CD14-positive monocyte (primary cell): ENCODE measurements at regions not wholly inside any gene's neighbourhood (a gene's known extent, or its start where the extent isn't known, plus 50 kb on each side); places are given as distances from the start of the nearest gene placed in this dataset.

Source experiments
- DNase-seq, 3 donors: peaks; one replicate each; pipeline ENCODE4 v3.0.0-alpha.2; 2011 to 2022
- H2AFZ ChIP-seq: 2 replicates; pipeline ENCODE4 v1.6.0; 2012; ENCODE audit warnings: mild to moderate bottlenecking, low read depth, low read length, inconsistent platforms; ENCODE audit not compliant: insufficient read depth, poor library complexity, severe bottlenecking
- H3K27ac ChIP-seq, 2 donors: 1 replicate in 1 of 2; 2 replicates in 1 of 2; pipeline ENCODE4 v1.5.1; 2012 to 2013; ENCODE audit warnings: low read length in 2 of 2, control low read depth in 1 of 2, inconsistent platforms in 1 of 2, low read depth in 1 of 2, mild to moderate bottlenecking in 1 of 2
- H3K27me3 ChIP-seq, 2 donors: one replicate each; pipeline versions ENCODE4 v1.6.0 to v1.6.1; 2011 to 2013; ENCODE audit warnings: low read length in 2 of 2; ENCODE audit not compliant: control insufficient read depth in 2 of 2, insufficient read depth in 2 of 2
- H3K36me3 ChIP-seq, 2 donors: replicated peaks in 1 of 2; 1 replicate in 1 of 2; 2 replicates in 1 of 2; pipeline versions ENCODE4 v1.5.1 to v1.6.1; 2012 to 2013; ENCODE audit warnings: low read length in 2 of 2, control low read depth in 1 of 2, inconsistent platforms in 1 of 2, mild to moderate bottlenecking in 1 of 2; ENCODE audit not compliant: insufficient read depth in 2 of 2, control insufficient read depth in 1 of 2
- H3K4me1 ChIP-seq, 2 donors: 1 replicate in 1 of 2; 2 replicates in 1 of 2; pipeline versions ENCODE4 v1.5.1 to v1.6.1; 2012 to 2013; ENCODE audit warnings: low read length in 2 of 2, control low read depth in 1 of 2, inconsistent platforms in 1 of 2, mild to moderate bottlenecking in 1 of 2, moderate library complexity in 1 of 2; ENCODE audit not compliant: insufficient read depth in 2 of 2, control insufficient read depth in 1 of 2
- H3K4me2 ChIP-seq: replicated peaks from 2 replicates; pipeline ENCODE3; 2012; ENCODE audit warnings: low read length, moderate library complexity, mild to moderate bottlenecking; ENCODE audit not compliant: poor library complexity, severe bottlenecking; ENCODE audit errors: extremely low read depth
- H3K4me3 ChIP-seq, 3 experiments: fragments of 200-600 bp in 1 of 3; sonication (generic) in 1 of 3; replicated peaks in 1 of 3; 1 replicate in 2 of 3; 2 replicates in 1 of 3; pipeline ENCODE4 v1.5.1; 2011 to 2013; ENCODE audit warnings: low read length in 3 of 3, mild to moderate bottlenecking in 3 of 3, control low read depth in 2 of 3, low read depth in 2 of 3, inconsistent platforms in 1 of 3, moderate library complexity in 1 of 3
- H3K79me2 ChIP-seq: 2 replicates; pipeline ENCODE4 v1.6.0; 2012; ENCODE audit warnings: mild to moderate bottlenecking, control low read depth, inconsistent platforms, low read length, moderate library complexity; ENCODE audit not compliant: insufficient read depth
- H3K9ac ChIP-seq: 2 replicates; pipeline ENCODE4 v1.6.0; 2017; ENCODE audit warnings: low read length, mild to moderate bottlenecking; ENCODE audit not compliant: insufficient read depth, poor library complexity, severe bottlenecking
- H3K9me3 ChIP-seq, 2 donors: replicated peaks in 1 of 2; 1 replicate in 1 of 2; 2 replicates in 1 of 2; pipeline versions ENCODE4 v1.5.1 to v1.6.1; 2012 to 2013; ENCODE audit warnings: low read length in 2 of 2, control low read depth in 1 of 2; ENCODE audit not compliant: control insufficient read depth in 1 of 2, insufficient read depth in 1 of 2
- H4K20me1 ChIP-seq: 2 replicates; pipeline ENCODE4 v1.6.0; 2012; ENCODE audit warnings: mild to moderate bottlenecking, low read length, control low read depth, moderate library complexity; ENCODE audit not compliant: insufficient read depth
- H3K27ac Mint-ChIP-seq, 7 donors: one replicate each; pipeline ENCODE4 v1.8.0; 2020; ENCODE audit warnings: mild to moderate bottlenecking in 7 of 7, mixed read lengths in 7 of 7, moderate library complexity in 6 of 7, inconsistent platforms in 2 of 7
- H3K27me3 Mint-ChIP-seq, 3 donors: one replicate each; pipeline ENCODE4 v1.8.0; 2021 to 2022; ENCODE audit warnings: low read depth in 3 of 3, mild to moderate bottlenecking in 3 of 3, mixed read lengths in 3 of 3, moderate library complexity in 3 of 3, inconsistent platforms in 1 of 3
- H3K36me3 Mint-ChIP-seq, 2 donors: one replicate each; pipeline ENCODE4 v1.8.0; 2020; ENCODE audit warnings: mixed read lengths in 2 of 2, inconsistent platforms in 1 of 2, mild to moderate bottlenecking in 1 of 2
- H3K4me1 Mint-ChIP-seq: one replicate; pipeline ENCODE4 v1.8.0; 2020; ENCODE audit warnings: mild to moderate bottlenecking, mixed read lengths
- H3K4me3 Mint-ChIP-seq, 2 donors: one replicate each; pipeline ENCODE4 v1.8.0; 2020; ENCODE audit warnings: mild to moderate bottlenecking in 2 of 2, mixed read lengths in 2 of 2, moderate library complexity in 1 of 2
- H3K9me3 Mint-ChIP-seq, 7 donors: one replicate each; pipeline ENCODE4 v1.8.0; 2020 to 2022; ENCODE audit warnings: mixed read lengths in 7 of 7, mild to moderate bottlenecking in 6 of 7, moderate library complexity in 6 of 7, inconsistent platforms in 2 of 7
- WGBS: methylation state at CpG from one replicate; pipeline ENCODE4 v1.1.5; 2013; ENCODE audit warnings: missing lambda C conversion rate; ENCODE audit not compliant: insufficient coverage; 5-methylcytosine and 5-hydroxymethylcytosine counted together
- intact Hi-C, 2 donors: fragments of 100-400 bp; cut with micrococcal nuclease; formaldehyde crosslinking; loops; one replicate each; pipeline versions ENCODE4 v1.15.0 to v1.15.1; 2023
- TF ChIP-seq, protein P1 (sequence below): fragments of 200-600 bp; IDR thresholded peaks from one replicate; pipeline ENCODE4 v1.8.0; 2022; ENCODE audit warnings: antibody characterized with exemption, mild to moderate bottlenecking

DNA sequence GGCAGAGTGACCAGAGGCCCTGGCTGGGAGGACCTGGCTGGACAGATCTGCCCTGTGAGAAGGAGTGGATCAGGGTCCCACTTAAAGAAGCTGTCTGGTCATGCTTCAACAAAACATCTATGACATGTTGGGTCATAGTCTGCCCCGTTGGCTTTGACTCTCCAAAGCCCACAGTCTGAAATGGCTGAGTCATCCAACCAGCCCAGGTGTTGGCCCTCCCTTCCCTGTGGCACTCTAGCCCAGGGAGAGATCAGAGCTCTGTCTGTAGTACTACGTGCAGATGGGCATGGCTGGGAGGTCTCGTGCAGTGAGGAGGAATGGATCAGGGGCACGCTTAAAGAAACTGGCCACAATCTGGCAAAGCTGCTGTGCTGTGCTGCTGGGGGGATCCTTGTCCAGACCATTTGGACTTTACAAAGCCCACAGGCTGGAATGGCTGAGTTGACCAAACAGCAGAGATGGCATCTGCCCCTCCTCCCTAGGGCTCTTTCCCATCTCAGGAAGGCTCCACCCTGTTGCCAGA is 206.1 kb downstream of the TUSC1 start:
- peaks cover 1 to 12% (median 11%) of the 10 kb centered on the region in 7 donors for H3K9me3 Mint-ChIP-seq
- Histone ChIP-seq H2AFZ (no peak overlapping the region), H3K36me3 (no peaks in the 10 kb centered on the region), H3K4me1 (no peaks in the 10 kb centered on the region), H3K79me2 (no peaks in the 10 kb centered on the region), H3K27me3 (no peaks in the 10 kb centered on the region), H4K20me1 (no peaks in the 10 kb centered on the region), H3K27ac (no peak overlapping the region), H3K9ac (no peak overlapping the region), H3K4me3 (no peak overlapping the region), H3K9me3 (peaks cover 14 to 20% of the 10 kb centered on the region in 2 donors), H3K4me2 (no peak overlapping the region)
- no peak overlapping the region for H3K4me3 Mint-ChIP-seq
- no peak overlapping the region for H3K27ac Mint-ChIP-seq
- DNase-seq = no peak
- intact Hi-C loops = no loop called here
- TF ChIP-seq, protein P1, sequence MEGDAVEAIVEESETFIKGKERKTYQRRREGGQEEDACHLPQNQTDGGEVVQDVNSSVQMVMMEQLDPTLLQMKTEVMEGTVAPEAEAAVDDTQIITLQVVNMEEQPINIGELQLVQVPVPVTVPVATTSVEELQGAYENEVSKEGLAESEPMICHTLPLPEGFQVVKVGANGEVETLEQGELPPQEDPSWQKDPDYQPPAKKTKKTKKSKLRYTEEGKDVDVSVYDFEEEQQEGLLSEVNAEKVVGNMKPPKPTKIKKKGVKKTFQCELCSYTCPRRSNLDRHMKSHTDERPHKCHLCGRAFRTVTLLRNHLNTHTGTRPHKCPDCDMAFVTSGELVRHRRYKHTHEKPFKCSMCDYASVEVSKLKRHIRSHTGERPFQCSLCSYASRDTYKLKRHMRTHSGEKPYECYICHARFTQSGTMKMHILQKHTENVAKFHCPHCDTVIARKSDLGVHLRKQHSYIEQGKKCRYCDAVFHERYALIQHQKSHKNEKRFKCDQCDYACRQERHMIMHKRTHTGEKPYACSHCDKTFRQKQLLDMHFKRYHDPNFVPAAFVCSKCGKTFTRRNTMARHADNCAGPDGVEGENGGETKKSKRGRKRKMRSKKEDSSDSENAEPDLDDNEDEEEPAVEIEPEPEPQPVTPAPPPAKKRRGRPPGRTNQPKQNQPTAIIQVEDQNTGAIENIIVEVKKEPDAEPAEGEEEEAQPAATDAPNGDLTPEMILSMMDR = no peak
- 90% methylated on average over 4 of the region's 4 CpGs for WGBS
- no peaks in the 10 kb centered on the region for H3K36me3 Mint-ChIP-seq
- H3K27me3 Mint-ChIP-seq = peaks cover 0 to 1% (median 0%) of the 10 kb centered on the region in 3 donors
- no peaks in the 10 kb centered on the region for H3K4me1 Mint-ChIP-seq

DNA sequence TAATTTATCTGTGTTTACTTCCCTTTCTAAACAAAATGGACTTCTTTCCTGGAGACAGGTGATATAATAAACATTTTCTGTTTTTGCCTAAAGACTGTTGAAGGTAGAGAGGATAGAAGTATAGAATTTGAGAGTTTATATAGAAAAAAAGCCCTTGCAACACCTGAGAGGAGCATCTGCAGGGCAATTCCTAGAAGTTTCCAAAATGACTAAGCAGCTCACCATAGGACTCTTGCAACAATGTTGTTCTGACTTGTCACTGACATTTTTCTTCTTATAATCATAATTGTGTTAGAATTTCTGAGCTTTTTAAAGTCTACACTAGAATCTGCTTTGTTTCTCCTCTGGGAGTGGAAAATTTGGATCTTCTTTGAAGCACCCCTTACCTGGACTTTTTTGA is 216.8 kb downstream of the TUSC1 start:
- Mint-ChIP-seq H3K4me3 (no peak overlapping the region), H3K27ac (no peak overlapping the region), H3K4me1 (no peaks in the 10 kb centered on the region), H3K36me3 (no peaks in the 10 kb centered on the region), H3K9me3 (peaks cover 0 to 2% (median under 1%) of the 10 kb centered on the region in 7 donors), H3K27me3 (no peaks in the 10 kb centered on the region)
- no peak overlapping the region for H3K27ac ChIP-seq
- DNase-seq = no peak
- H3K9ac ChIP-seq = no peak overlapping the region
- H3K79me2 ChIP-seq = no peaks in the 10 kb centered on the region
- peaks cover 0 to 6% of the 10 kb centered on the region in 2 donors for H3K9me3 ChIP-seq
- H3K36me3 ChIP-seq = no peaks in the 10 kb centered on the region
- no peak overlapping the region for H3K4me2 ChIP-seq
- H3K4me1 ChIP-seq = no peaks in the 10 kb centered on the region
- no peak overlapping the region for H3K4me3 ChIP-seq
- H3K27me3 ChIP-seq = no peaks in the 10 kb centered on the region
- TF ChIP-seq, protein P1 = no peak
- no peaks in the 10 kb centered on the region for H4K20me1 ChIP-seq
- intact Hi-C loops = no loop called here
- no peak overlapping the region for H2AFZ ChIP-seq
